ENCODE measurements at regions not wholly inside any gene's neighbourhood (a gene's known extent, or its start where the extent isn't known, plus 50 kb on each side); places are given as distances from the start of the nearest gene placed in this dataset.

DNA sequence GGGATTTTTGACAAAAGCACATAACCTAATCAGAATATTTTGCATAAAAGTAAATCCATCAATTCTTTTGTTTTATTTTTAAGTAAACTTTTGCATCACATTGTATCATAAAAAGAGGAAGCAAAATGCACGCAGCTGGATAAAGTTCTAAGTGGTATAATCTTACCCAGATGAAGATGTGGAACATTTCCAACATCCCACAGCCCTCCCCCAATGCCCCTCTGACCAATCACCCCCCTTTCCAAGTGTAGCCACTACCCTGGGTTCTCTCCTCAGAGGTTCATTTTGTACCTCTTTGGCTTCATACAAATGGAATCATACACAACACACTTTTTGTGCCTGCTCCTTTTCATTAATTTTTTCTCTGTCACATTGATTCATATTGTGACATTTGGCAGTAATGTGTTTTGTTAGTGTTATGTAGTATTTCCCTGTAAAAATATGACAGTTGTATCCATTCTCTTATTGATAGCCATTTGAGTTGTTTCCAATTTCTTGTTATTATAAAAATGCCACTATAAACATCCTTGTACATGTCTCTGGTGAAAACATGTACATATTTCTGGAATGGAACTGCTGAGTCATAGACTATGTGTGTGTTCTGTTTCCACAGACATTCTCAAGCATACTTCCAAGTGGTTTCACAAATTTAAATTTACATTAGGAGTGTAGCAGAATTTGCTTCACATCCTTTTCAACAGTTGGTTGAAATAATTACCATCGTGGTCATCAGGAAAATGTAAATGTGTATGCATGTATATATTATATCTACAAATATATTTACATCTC is 92.9 kb upstream of the SYNDIG1 start:
- no peak for DNase-seq (ENCODE audit: low read depth)

DNA sequence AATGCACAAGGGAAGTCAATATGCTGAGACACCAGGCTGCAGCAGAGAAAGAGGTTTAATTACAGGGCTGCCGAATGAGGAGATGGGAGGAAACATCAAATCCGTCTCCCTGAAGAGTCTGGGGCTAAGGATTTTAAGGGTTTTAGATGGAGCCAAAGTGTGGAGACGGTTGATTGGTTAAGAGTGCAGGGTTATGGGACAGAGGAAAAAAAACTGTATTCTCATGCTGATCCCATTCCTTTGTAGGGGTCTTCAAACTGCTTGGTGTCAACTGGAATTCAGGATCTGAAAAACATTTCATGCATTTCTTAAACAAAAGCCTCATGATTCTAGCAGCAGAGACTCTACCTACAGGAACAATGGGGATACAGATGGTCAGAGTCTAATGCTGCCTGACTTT is 96.1 kb upstream of the SYNDIG1 start:
- DNase-seq (ENCODE audit: low read depth): no peak

DNA sequence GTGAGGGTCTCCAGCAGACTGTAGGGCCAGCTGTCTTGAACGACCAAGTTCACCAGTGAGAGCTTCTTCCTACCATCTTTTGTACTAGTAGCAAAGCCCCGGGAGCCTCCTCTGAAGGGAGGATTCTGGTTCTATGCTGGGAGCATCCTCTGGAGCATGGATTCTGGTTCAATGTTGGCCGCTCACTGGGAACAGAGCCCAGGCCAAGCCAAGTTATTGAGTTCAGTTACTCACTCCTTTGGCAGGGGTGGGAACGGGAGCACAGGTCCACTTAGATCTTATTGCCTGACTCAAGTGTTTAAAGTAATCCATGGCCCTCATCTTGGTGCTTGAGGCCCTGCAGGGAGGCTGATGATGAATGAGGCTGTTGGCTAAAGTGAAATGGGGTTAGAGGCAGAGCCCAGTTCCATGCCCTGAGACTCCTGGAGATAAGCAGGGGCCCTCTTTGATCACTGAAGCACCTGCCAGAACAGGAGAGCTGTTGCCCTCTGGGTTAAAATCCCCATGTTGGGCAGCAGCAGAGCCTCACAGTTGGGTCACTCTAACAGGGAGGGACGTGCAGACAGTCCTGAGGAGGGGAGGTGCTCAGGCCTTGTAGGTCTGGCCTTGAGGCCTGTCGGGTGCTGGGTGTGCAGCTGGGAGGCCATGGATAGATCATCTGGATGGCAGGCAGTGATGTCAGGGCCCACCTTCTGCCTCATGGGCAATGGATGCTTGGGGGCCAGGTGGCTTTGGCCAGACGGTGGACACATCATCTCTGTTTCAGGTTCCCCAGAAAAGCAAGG is 98.3 kb upstream of the SYNDIG1 start:
- DNase-seq (ENCODE audit: low read depth): no peak

DNA sequence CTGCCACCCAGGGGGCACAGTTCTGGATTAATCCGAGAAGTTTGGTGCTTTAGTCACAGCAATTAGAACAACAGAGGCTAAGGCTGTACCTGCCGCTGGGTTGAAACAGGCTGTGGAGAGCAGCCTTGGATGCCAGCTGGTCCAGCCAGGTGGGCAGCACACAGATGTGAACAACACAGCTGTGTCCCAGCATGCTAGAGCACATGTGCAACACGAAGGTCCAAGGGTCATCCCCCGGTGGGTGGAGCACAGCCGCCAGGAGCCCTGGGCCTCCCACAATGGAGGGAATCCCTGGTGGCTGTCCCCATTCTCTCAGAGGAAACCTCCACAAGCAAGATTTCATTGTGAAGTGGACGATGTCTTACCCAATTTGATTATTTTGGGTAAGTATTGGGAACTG is 99.2 kb upstream of the SYNDIG1 start:
- no peak for DNase-seq (ENCODE audit: low read depth)

DNA sequence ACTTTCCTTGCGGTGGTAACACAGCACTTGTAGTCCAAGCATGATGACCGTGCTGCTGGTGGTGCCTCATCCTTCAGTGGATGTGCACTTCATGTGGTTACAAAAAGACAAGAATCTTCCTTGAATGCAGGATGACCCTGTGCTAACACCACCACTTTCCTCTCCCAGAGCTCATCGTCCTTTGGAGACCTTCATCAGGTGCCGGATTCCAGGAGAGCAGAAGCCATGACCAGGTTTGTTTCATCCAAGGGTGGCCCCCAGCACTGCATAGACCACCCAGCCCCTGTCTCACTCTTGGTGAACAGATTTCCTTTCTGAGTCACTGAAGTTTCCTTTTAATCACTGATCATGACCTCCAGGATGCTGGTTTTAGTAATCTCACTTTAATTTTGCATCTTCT is 101.2 kb upstream of the SYNDIG1 start:
- no peak for DNase-seq (ENCODE audit: low read depth)

DNA sequence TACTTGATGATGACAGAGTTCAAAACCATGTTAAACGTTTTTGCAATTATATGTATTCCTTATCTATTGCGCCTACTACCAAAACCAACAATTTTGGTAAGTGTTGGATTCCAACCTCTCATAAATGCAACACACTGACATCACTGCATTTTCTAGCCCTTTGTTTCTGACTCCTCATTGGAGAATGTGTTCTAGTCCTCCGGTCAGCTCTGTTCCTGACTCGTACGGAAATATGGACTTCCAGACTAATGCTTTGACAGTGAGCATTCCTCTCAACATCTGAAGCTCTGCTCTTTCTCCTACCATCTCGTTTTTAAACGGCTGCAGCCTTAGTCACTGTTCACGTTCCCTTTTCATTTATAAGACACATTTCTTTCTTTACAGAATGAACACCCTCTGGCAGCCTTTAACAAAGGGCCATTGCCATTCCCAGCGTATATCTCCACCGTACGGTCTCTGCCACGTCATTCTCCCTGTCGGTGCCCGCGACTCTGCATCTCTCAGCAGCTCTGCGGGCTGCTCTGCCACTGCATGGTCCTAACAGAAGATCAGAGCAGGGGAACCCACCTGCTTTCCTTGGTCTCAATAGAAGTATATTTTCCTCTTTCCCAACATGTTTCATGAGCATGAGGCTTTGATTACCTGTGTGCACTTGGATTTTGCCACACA is 103.0 kb upstream of the SYNDIG1 start:
- no peak for DNase-seq (ENCODE audit: low read depth)

DNA sequence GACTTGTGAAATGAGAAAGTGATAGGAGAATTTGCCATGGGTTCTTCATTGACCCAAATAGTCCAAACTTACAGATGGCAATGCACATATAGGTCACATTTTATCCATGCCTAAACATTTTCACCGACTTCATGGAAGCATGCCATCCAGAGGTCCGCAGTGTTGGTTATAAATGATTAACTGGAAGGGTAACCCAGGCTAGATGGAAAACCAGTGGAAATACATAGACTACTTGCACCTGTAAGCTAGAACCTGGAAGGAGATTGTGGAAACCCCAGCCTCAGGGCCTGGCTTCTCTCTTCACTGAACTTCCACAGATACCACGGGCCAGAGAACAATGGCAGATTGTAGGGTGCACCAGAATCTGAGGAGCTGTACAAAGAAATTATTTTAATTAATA is 103.8 kb upstream of the SYNDIG1 start:
- no peak for DNase-seq (ENCODE audit: low read depth)

DNA sequence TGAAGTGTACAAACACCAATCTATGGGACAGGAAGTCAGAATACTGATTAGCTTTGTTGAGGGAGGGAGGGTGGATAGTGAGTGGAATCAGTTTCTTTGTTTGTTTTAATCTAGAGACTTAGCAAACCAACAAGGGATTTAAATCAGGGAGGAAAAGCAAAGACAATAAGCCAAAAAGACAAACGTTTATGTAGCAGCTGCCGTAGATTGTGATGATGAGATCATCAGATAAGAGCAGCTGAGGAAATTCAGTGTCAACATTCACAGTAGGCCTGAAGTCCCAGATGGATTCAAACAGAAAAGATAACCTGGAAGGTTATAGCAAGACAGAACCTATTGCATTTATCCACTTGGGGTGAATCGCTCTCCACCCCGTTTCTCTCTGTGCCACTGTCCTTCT is 104.9 kb upstream of the SYNDIG1 start:
- no peak for DNase-seq (ENCODE audit: low read depth)

DNA sequence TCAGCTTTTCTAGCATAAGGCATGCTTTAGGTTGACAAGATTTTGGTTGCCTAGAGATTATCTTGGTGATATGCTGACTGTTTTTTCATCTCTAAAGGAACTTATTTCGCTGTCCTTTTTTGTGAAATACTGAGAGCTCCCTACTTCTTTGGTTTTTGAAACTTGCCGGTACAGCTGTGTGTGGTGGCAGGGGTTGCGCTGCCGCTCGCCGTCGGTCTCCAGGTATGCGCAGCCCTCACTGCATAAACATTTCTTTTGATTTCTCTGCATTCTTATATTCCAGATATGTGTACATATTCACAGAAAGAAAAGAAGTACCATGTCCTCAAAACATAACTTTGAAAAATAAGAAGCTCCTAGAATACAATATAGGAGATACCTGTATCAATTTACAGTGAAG is 106.4 kb upstream of the SYNDIG1 start:
- DNase-seq (ENCODE audit: low read depth): no peak

DNA sequence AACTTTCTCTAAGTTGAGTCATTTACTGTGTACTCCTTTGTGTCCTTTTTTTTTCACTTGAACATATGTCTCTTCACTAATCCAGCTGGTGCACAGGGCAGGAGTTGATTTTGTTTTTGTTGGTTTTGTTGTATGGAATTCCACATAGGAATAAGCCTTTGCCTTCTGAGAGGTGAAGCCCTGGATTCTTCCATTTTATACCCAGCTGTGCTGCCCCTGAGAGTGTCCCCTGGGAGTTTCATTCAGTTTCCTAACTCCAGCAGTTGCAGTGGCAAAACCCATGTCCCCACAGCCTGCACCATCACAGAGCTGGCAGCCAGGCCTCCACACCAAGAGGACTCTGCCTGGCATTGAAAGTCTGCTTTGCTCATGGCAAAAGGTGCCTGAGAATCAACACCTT is 107.3 kb upstream of the SYNDIG1 start:
- DNase-seq (ENCODE audit: low read depth): no peak

DNA sequence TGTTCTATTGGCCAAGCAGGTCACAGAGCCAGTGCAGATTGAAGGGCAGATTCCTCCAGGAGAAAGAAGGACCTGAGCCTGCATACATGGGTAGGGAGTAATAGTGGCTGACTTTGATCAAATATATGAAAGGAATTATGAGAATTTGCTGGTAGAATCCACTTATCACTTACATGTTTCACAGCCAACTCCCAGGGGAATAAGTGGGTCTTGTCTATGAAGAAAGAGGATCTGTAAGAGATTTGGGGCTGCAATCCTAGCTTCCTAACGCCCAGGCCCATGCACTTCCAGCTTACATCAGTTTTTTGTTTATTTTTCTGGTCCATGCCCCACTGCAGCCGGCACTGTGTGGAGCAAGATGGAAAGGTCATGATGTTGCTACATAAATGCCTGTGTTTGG is 107.9 kb upstream of the SYNDIG1 start:
- no peak for DNase-seq (ENCODE audit: low read depth)

DNA sequence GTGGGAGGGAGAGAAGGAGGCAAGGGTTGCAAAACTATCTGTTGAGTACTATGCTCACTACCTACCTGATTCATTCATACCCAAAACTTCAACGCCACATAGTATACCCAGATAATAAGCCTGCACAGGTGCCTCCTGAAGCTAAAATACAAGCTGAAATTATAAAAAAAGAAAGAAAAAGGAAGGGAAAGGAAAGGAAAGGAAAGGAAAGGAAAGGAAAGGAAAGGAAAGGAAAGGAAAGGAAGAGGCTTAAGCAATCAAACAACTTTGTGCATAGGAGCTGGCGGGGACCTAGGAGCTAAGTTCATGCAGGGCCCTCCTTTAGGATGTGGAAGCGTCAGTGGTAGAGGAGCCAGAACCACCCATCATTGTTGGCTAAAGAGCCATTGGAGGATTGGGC is 108.9 kb upstream of the SYNDIG1 start:
- DNase-seq (ENCODE audit: low read depth): no peak

DNA sequence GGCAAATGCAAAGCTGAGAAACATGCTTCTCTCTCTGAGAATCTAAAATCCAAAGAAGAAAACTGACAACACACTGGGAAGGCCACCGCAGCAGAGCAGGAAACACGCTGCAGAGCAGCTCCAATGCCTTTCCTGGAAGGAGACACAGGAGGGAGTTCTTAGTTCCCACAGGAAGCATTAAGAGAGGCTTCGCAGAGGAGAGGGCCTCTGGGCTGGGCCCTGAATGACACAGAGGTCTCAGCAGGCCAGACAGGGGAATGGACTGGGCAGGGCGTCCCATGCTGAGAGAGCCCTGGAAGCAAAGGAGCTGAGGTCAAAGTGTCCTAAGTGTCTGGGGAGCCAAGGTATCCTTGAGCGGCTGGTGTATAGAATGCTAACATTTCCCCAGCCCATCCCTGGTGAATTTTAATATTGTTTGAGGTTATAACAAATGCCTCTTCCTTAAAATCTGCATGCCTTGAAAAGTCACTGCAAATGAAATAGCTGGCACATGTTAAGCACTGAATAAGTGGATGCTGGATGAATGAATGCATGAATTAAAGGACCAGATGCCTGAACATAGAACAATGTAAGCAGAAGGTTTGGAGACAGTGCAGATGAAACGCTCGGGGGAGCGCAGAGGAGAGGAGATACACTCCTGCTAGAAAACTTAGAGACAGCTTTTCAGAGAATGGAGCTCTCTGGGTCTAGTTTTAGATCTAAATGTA is 110.0 kb upstream of the SYNDIG1 start:
- no peak for DNase-seq (ENCODE audit: low read depth)

DNA sequence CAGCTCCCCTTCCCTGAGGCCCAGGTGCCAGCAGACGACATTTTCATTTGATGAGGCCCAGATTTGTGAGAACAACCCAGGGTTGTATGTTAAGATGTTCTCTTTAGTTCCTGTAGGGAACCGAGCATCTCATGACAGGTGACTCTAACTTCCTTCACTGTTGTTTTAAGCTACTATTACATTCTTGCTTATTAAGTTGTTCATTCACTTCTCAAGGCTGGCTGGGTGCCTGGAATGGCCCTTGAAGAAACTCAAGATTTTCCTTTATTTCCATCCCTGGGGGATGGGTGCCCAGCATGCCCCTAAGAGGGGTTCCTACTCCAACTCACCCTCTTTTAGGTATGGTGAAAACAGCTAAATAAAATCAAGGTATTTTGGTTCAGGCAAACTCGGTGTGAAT is 111.5 kb upstream of the SYNDIG1 start:
- no peak for DNase-seq (ENCODE audit: low read depth)

DNA sequence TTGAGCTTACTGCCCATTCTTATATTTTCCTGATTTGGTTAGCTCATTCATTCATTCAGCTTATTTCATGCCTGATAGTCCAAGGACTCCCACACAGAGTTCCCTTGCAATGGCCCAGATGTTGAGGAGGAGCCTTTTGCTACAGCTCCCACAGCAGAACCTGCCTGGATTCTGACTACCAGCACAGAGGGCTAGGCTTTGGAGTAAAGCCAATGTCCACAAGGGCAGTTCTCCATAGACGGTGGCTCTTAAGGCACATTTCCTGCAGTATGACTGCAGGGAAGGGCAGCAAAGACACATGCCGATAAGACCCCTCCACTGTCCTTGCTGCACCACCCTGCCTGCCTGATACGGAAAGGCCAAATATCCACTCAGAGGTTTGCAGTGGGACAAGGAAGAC is 112.3 kb upstream of the SYNDIG1 start:
- DNase-seq (ENCODE audit: low read depth): no peak

DNA sequence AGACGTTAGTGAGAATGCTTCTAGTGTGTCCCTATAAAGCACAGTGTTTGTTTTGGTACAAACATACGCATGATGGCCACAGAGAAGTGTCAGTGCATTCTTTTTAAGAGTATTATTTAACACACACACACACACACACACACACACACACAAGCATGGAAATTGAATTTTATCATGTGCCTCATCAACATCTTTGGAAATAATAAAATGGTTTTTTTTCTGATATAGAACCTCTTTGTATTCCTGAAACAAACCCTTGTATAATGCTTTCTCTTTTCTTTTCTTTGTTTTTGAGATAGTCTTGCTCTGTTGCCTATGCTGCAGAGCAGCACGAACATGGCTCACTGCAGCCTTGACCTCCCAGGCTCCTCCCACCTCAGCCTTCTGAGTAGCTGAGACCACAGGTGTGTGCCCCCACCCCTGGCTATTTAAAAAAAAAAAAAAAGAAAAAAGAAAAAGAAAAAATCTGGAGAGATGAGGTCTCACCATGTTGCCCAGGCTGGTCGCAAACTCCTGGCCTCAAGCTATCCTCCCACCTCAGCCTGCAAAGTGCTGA is 116.2 kb upstream of the SYNDIG1 start:
- DNase-seq (ENCODE audit: low read depth): no peak

DNA sequence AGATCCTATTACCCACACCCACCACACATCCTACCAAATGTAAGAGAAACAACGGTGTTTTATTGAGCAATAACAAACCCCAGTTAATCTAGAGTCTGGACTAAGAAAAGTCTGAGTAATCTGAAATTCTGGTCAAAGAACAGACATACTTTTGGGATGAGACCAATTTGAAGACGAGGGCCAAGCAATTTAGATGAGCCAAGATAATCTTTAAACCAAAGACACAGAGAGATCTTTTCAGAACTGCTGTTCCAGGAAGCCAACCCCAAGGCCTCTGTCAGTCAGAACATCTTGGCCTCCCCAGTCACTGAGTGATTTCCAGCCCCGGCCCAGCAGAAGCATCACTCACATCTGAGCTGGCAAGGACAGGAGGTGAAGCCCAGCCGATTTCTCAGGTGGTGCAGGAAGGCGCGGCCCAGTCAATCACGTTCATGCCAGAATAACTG is 118.5 kb upstream of the SYNDIG1 start:
- no peak for DNase-seq (ENCODE audit: low read depth)

DNA sequence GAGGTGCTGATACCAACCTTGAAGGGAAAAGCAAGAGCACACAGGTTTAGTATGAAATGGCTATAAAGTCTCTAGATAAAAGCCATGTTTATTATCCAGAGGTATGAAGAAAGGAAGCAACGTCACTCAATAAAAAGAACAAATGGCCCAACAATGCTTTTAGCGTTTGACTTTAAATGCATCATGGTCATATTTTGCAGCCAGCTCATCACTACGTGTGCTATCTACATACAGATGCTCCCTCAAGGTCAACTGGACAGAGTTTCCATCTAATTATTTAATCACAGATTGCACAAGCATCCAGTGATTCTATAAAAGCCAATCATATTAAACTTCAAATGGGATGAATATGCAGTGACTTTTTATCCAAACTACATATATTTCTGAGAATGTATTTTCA is 127.6 kb upstream of the SYNDIG1 start:
- DNase-seq (ENCODE audit: low read depth): no peak

DNA sequence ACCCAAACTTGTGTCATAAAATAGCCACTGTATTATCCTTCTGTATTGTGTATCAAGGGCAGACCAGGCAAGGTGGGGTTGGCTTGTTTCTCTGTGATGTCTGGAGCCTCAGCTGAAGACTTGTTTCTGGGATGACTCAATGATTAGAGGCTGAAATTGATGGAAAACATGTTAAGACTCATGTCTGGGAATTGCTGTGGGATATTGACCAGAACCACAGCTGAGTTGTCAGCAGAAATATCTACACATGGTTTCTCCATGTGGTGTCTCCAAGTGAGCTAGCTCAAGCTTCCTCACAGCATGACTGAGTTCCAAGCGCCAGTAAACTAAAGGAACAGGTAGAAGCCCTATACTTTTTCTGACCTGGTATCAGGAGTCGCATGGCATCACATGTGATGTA is 128.5 kb upstream of the SYNDIG1 start:
- no peak for DNase-seq (ENCODE audit: low read depth)

DNA sequence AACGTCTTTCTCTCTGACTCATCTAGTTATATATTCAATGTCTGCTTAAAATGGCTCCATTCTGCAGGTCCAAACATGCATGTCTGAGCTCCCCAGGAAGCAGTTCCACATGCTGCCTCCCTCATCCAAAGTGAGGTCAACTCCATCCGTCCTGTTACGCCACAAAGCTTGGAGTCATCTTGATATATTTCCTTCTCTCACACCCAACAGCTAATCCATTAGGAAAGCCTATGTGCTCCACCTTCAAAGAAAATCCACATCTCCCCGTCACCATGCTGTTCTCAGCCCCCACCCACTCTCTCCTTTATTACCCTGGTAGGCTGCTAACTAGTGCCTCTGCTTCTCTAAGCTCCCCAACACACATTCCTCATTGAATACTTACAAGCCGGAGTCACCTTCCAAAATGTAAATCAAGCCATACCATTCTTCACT is 130.2 kb upstream of the SYNDIG1 start:
- no peak for DNase-seq (ENCODE audit: low read depth)

DNA sequence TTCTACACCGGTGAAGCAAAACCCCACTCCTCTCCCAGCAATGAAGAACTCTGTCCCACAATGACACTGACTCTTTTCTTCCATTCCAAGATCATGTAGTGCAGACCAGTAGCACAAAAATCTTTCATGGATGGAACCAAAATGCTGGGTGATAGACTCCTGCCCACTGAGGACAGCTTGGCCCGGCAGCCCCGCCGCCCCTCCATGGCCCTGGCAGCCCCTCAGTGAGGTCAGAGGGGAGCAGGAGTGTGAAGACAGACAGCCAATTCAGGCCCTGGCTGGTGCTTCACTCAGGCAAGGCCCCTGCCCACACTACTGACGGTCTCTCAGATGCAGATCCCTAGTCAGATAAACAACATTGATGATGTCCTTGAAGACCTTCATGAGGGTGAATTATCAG is 131.9 kb upstream of the SYNDIG1 start:
- DNase-seq (ENCODE audit: low read depth): no peak

DNA sequence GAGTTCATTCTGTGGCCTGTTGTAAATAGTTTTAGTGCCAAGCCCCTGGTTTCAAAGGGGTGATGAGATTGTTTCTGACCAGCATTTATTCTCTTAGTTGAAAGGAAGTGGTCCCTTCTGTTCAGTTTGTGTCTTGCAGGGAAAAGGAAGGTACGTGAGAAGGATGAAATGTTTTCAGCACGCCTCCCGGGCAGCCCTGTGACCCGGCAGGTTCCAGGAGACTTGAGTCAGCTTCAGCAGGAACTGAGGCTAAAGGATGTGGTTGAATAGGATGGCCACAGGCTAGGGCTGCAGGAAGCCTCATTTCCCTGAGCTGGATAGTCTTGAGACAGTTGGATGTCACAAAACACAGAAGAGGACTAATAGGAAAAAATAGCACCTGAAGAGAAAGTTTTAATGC is 132.4 kb upstream of the SYNDIG1 start:
- no peak for DNase-seq (ENCODE audit: low read depth)
